GM18873 (cell line): ENCODE measurements at regions not wholly inside any gene's neighbourhood (a gene's known extent, or its start where the extent isn't known, plus 50 kb on each side); places are given as distances from the start of the nearest gene placed in this dataset.

Experiments used
- ATAC-seq: cut with Tn5 transposase; IDR thresholded peaks from one replicate; pipeline ENCODE4 v1.9.1; 2021; ENCODE audit warnings: mild to moderate bottlenecking, moderate library complexity, moderate number of reproducible peaks; ENCODE audit not compliant: unreplicated experiment, low FRiP score

- ATAC-seq, result no peak
Observed at GRCh38 chr20:40195742-40196141, 493.3 kb downstream of the MAFB start.

- no peak for ATAC-seq
Observed at GRCh38 chr20:40192529-40192928, 496.5 kb downstream of the MAFB start.

GRCh38 chr20:40192081-40192480 is 497.0 kb downstream of the MAFB start:
- ATAC-seq, result no peak

GRCh38 chr20:40191573-40191972 is 497.5 kb downstream of the MAFB start:
- ATAC-seq, result no peak

GRCh38 chr20:40189621-40190020 is 499.4 kb downstream of the MAFB start:
- no peak for ATAC-seq

GRCh38 chr20:40188319-40188718 is 500.7 kb downstream of the MAFB start:
- ATAC-seq, result no peak

- ATAC-seq, result no peak
Observed at GRCh38 chr20:40186826-40187225, 502.2 kb downstream of the MAFB start.

- no peak for ATAC-seq
Observed at GRCh38 chr20:40181676-40182075, 507.4 kb downstream of the MAFB start.

- no peak for ATAC-seq
Observed at GRCh38 chr20:40176098-40176841, 512.8 kb downstream of the MAFB start.

- no peak for ATAC-seq
Observed at GRCh38 chr20:40175296-40175695, 513.7 kb downstream of the MAFB start.

- no peak for ATAC-seq
Observed at GRCh38 chr20:40173872-40174271, 515.2 kb downstream of the MAFB start.

GRCh38 chr20:40168981-40169620 is 519.9 kb downstream of the MAFB start:
- no peak for ATAC-seq

- no peak for ATAC-seq
Observed at GRCh38 chr20:40161391-40161790, 527.6 kb downstream of the MAFB start.

GRCh38 chr20:40160097-40160550 is 528.9 kb downstream of the MAFB start:
- no peak for ATAC-seq

- no peak for ATAC-seq
Observed at GRCh38 chr20:40159276-40159675, 529.8 kb downstream of the MAFB start.

GRCh38 chr20:40156600-40157317 is 532.3 kb downstream of the MAFB start:
- peak; percentile 78 for ATAC-seq

GRCh38 chr20:40154514-40154913 is 534.5 kb downstream of the MAFB start:
- no peak for ATAC-seq

- ATAC-seq, result no peak
Observed at GRCh38 chr20:40148886-40149285, 540.1 kb downstream of the MAFB start.

GRCh38 chr20:40146071-40146470 is 543.0 kb downstream of the MAFB start:
- ATAC-seq, result no peak

GRCh38 chr20:40144581-40144980 is 544.5 kb downstream of the MAFB start:
- no peak for ATAC-seq

GRCh38 chr20:40134176-40134575 is 554.9 kb downstream of the MAFB start:
- ATAC-seq, result no peak
